Activated naive CD8-positive, alpha-beta T cell treated with anti-CD3 and anti-CD28 coated beads for 36 hours (primary cell): ENCODE measurements at regions not wholly inside any gene's neighbourhood (a gene's known extent, or its start where the extent isn't known, plus 50 kb on each side); places are given as distances from the start of the nearest gene placed in this dataset.
A peak's percentile ranks its signal among the peaks of the same experiment; 100 is the strongest.
"Not testable (repeated sequence)": the region's sequence is repeated elsewhere in the genome, so short reads cannot be mapped to it uniquely, and the experiment has no call there.

Source experiments
- DNase-seq: peaks from one replicate; pipeline ENCODE4 v3.0.0; 2021
- H3K27ac Mint-ChIP-seq: one replicate; pipeline ENCODE4 v1.8.0; 2022; ENCODE audit warnings: mild to moderate bottlenecking, moderate library complexity, mixed read lengths
- H3K27me3 Mint-ChIP-seq: one replicate; pipeline ENCODE4 v1.8.0; 2022; ENCODE audit warnings: mild to moderate bottlenecking, mixed read lengths
- H3K36me3 Mint-ChIP-seq: one replicate; pipeline ENCODE4 v1.8.0; 2021; ENCODE audit warnings: mild to moderate bottlenecking, mixed read lengths
- H3K4me1 Mint-ChIP-seq: one replicate; pipeline ENCODE4 v1.8.0; 2021; ENCODE audit warnings: mixed read lengths
- H3K4me3 Mint-ChIP-seq: one replicate; pipeline ENCODE4 v1.8.0; 2022; ENCODE audit warnings: mild to moderate bottlenecking, moderate library complexity, mixed read lengths
- H3K9me3 Mint-ChIP-seq: one replicate; pipeline ENCODE4 v1.8.0; 2022; ENCODE audit warnings: mixed read lengths

DNA sequence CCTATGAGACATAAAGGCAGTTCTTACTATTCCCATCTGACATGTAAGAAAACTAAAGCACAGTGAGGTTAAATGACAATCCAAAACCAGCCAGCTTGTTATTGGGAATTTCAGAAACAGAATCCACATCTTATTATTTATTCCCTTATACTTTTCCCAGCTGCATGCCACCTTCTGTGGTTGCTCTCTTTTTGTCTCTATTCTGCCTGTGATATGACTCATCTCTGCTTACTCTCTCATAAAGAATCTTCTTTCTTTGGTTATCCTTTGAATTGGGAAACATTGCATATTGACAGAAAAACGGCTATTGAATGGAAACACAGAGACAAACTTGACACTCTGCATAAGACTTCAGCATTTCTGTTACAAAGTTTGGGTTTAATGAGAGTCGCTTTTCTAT, 183.2 kb downstream of the TLR4 start:
- H3K27me3 Mint-ChIP-seq: peaks cover under 1% of the 10 kb centered on the region
- H3K36me3 Mint-ChIP-seq: no peaks in the 10 kb centered on the region
- DNase-seq: no peak
- H3K4me3 Mint-ChIP-seq: no peak overlapping the region
- no peaks in the 10 kb centered on the region for H3K9me3 Mint-ChIP-seq
- no peak overlapping the region for H3K27ac Mint-ChIP-seq
- H3K4me1 Mint-ChIP-seq: no peaks in the 10 kb centered on the region

DNA sequence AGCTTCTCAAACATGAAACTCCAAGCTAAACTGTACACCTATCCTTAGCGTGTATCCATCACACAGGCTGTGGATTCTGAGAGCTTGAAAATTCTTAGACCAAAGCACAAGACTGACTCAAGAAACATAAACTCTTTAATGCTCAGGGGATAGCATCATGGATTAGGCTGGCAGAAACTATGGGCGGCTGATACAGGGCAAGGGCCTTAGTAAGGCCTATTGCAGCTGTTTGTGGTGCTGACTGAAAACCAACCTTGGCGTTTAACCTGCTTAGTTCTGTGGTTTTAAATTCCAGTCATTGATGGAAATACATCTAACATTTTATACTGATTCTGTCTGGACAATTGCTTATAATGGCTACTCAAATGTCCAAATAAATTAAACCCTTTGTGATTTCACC, 183.7 kb downstream of the TLR4 start:
- no peaks in the 10 kb centered on the region for H3K9me3 Mint-ChIP-seq
- H3K4me1 Mint-ChIP-seq: no peaks in the 10 kb centered on the region
- H3K27ac Mint-ChIP-seq: no peak overlapping the region
- DNase-seq: no peak
- no peaks in the 10 kb centered on the region for H3K27me3 Mint-ChIP-seq
- no peak overlapping the region for H3K4me3 Mint-ChIP-seq
- no peaks in the 10 kb centered on the region for H3K36me3 Mint-ChIP-seq

DNA sequence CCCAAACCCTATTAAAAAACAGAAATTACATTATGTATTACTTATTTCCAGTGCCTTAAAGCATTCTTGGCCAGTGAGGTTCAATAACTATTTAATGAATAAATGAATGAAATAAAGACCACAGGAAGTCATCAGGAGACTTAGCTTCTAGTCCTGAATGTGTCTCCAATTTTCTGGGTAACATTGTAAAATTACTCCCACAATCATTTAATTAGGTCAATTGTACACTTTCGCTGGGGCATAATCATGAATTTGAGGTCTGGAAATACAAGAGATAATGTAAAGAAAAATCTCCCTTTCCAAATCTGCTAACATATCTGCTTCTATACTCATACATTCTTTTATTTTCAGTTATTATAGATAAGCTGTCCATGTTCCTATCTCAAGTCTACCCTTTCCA, 199.2 kb downstream of the TLR4 start:
- peaks cover 5% of the 10 kb centered on the region for H3K27me3 Mint-ChIP-seq
- H3K9me3 Mint-ChIP-seq: peaks cover 8% of the 10 kb centered on the region
- H3K4me3 Mint-ChIP-seq: no peak overlapping the region
- no peak overlapping the region for H3K27ac Mint-ChIP-seq
- no peaks in the 10 kb centered on the region for H3K4me1 Mint-ChIP-seq
- no peak for DNase-seq
- no peaks in the 10 kb centered on the region for H3K36me3 Mint-ChIP-seq

DNA sequence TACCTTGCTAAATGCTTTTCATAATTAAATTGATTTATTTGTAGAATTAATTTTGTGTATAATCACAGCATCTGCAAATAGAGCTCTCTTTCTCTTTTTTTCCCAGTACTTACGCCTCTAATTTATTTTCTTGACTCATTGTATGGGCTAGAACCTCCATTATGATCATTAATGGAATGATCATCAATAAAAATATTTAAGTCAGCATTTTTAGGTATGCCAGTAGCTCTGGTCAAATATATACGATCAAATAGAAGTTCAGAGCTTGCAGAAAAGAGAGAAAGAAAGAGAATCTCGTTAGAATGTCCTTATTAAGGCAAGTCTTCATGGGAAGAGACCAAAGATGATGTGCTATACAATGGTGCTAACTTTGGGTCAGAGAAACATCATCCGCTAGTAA, 202.6 kb downstream of the TLR4 start:
- peaks cover 24% of the 10 kb centered on the region for H3K9me3 Mint-ChIP-seq
- no peak for DNase-seq
- peaks cover 13% of the 10 kb centered on the region for H3K27me3 Mint-ChIP-seq
- no peak overlapping the region for H3K4me3 Mint-ChIP-seq
- no peaks in the 10 kb centered on the region for H3K4me1 Mint-ChIP-seq
- H3K27ac Mint-ChIP-seq: no peak overlapping the region
- H3K36me3 Mint-ChIP-seq: no peaks in the 10 kb centered on the region

DNA sequence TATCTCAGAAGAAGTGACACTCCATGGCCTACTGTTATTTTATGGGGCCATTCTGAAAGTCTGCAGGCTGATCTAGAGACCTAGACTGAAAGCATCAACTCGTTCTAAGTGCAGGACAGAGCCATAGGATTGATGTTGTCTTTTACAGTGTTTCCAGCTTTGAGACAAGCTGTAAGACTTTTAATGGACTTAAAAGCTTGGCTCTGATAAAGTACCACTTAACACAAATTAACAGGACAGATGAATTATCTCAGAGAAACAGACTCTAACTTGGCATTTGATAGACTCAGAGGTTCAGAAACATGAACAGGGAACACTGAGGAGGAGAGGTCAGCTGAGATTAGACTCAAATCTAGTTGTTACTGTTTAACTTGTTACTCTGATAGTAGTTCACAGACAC, 203.2 kb downstream of the TLR4 start:
- Mint-ChIP-seq H3K9me3 (peaks cover 25% of the 10 kb centered on the region), H3K27me3 (peaks cover 13% of the 10 kb centered on the region), H3K27ac (no peak overlapping the region), H3K4me3 (no peak overlapping the region), H3K4me1 (no peaks in the 10 kb centered on the region), H3K36me3 (no peaks in the 10 kb centered on the region)
- DNase-seq: no peak

DNA sequence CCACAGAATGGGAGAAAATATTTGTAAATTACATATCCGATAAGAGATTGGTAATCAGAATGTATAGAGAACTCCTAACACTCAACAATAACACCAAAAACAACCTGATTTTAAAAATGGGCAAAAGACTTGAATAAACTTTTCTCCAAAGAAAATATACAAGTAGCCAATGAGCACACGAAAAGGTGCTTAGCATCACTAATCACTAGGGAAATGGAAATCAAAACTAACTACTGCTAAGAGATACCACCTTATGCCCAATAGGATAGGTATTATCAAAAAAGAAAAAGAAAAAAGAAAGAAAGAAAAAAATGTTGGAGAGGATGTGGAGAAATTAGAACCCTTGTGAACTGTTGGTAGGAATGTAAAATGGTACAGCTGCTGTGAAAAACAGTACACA, 212.1 kb downstream of the TLR4 start:
- DNase-seq: no peak
- Mint-ChIP-seq H3K27ac (no peak overlapping the region), H3K4me3 (no peak overlapping the region), H3K27me3 (no peaks in the 10 kb centered on the region), H3K9me3 (peaks cover 8% of the 10 kb centered on the region), H3K4me1 (no peaks in the 10 kb centered on the region), H3K36me3 (no peaks in the 10 kb centered on the region)

DNA sequence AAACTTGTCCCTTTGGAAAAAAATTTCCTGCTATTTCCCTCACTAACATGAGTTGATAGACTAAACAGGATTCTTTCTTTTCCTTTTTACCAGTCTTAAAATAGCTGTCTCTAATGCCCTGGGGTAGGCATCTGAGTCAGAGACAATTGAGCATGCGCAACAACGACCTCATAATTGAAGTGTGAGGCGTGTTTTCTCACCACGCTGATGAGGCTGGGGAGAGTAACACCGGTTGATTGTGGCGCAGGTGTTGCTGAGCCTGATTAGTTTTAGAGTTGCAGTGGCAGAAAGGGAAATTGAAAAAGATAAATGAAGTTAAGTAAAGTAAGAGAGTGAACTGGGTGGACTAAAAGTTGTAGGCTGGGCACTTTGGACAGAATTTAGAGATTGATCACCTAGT, 213.7 kb downstream of the TLR4 start:
- H3K4me3 Mint-ChIP-seq: no peak overlapping the region
- peak; percentile 0 for DNase-seq
- no peaks in the 10 kb centered on the region for H3K4me1 Mint-ChIP-seq
- H3K27me3 Mint-ChIP-seq: no peaks in the 10 kb centered on the region
- H3K27ac Mint-ChIP-seq: no peak overlapping the region
- H3K36me3 Mint-ChIP-seq: no peaks in the 10 kb centered on the region
- H3K9me3 Mint-ChIP-seq: no peaks in the 10 kb centered on the region

DNA sequence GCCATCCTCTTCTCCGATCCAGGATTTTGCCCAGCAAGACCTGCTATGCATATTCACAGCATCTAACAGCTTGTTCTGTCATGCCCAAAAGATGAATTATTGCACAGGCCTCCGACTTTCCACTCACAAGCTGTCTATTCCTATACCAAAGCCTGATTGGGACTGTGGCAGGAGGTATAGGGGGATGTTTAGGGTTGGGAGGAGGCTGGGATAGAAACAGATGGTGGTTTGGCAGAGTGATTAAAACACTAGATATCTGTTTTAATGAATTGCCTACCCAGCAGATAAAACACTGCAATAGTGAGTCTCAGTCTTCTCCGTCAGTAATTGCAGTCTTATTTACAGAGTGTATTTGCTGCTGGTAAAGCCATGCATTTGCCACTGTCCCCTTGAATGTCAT, 215.3 kb downstream of the TLR4 start:
- no peak for DNase-seq
- no peaks in the 10 kb centered on the region for H3K36me3 Mint-ChIP-seq
- H3K27ac Mint-ChIP-seq: no peak overlapping the region
- no peak overlapping the region for H3K4me3 Mint-ChIP-seq
- no peaks in the 10 kb centered on the region for H3K9me3 Mint-ChIP-seq
- H3K27me3 Mint-ChIP-seq: no peaks in the 10 kb centered on the region
- H3K4me1 Mint-ChIP-seq: no peaks in the 10 kb centered on the region

DNA sequence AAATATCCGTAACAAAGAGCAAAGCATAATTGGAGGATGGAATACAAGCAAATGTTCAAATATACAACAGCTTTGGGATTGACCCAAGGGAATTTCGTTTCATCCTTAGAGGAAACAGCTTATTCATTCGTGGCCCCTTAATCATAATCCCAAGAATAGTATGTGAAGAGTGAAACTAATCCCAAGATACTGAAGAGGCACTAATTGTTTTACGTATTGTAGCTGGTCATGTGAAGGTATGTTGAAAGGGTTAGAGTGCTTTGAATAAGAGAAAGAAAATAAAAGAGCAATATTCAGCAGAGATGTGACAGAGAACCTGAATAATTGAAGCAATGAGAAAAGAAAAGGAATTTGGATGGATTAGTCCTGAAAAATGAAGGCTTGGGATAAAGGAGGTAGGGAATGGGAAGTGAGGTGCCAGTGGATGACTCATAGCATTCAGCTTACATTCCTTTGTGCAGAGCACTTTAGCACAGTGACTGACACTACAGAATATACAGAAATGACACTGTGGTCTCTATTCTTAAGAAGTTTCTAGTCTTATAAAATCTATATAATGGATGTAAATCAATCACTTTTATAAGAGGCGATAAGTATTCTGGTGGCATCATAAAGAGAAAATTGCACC, 221.9 kb downstream of the TLR4 start:
- H3K4me1 Mint-ChIP-seq: no peaks in the 10 kb centered on the region
- no peak overlapping the region for H3K27ac Mint-ChIP-seq
- H3K9me3 Mint-ChIP-seq: no peaks in the 10 kb centered on the region
- no peak overlapping the region for H3K4me3 Mint-ChIP-seq
- no peak for DNase-seq
- no peaks in the 10 kb centered on the region for H3K36me3 Mint-ChIP-seq
- peaks cover 10% of the 10 kb centered on the region for H3K27me3 Mint-ChIP-seq

DNA sequence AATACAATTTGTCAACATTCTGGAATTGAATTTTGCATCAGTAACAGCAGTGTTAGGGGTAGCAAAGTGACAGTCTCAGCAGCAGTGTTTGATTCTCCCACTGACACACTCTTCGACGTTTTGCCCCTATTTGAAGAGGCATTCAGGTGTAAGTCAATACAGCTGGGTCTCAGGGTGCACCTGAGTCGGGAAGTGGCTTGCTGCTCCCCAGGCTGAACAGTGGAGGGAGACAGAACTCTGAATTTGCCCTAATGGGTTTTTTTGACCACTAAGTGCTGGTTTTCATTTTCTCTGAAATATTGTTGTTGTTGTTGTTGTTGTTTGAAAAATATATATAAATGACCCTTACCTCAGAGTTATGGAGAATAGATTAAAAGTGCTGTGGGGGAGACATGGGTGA, 223.2 kb downstream of the TLR4 start:
- Mint-ChIP-seq H3K4me1 (no peaks in the 10 kb centered on the region), H3K4me3 (no peak overlapping the region), H3K27ac (no peak overlapping the region), H3K27me3 (peaks cover 10% of the 10 kb centered on the region), H3K36me3 (no peaks in the 10 kb centered on the region), H3K9me3 (no peaks in the 10 kb centered on the region)
- no peak for DNase-seq

DNA sequence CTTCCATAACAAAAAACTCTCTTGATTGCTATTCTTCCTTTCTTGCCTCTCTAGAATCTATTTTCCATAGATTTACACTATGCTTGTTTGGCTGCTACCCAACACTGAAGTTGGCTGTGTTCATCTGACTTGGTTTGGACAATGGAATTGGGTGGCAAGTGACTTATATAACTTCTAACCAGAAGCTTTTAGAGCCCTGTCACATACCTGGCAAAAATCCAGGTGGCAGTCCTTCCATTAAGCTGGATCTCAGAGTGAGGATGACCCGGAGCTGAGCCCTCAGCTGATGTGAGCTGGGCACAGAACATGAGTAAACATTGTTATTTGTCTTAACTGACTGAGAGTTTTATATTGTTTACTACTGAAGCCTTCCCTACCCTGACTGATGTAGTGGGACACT, 225.7 kb downstream of the TLR4 start:
- H3K4me3 Mint-ChIP-seq: no peak overlapping the region
- no peaks in the 10 kb centered on the region for H3K36me3 Mint-ChIP-seq
- no peaks in the 10 kb centered on the region for H3K9me3 Mint-ChIP-seq
- H3K27ac Mint-ChIP-seq: no peak overlapping the region
- H3K4me1 Mint-ChIP-seq: no peaks in the 10 kb centered on the region
- DNase-seq: no peak
- peaks cover 10% of the 10 kb centered on the region for H3K27me3 Mint-ChIP-seq

DNA sequence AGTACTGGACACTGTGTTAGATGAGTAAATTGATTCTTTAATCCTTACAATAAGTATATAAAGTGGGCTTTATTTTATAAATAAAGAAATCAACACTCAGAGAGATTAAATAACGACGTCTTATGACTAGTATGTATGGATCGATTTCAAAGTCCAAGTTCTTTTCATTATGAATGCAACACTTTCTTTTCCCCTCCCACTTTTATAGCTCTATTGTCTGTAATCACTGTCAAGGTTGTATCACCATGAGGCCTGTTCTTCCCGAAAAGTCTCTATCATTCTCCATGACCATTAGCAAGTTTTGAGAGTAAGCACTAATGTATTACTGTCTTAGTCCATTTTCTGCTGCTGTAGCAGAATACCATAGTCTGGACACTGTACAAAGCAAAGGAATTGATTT, 228.4 kb downstream of the TLR4 start:
- Mint-ChIP-seq H3K4me3 (no peak overlapping the region), H3K9me3 (no peaks in the 10 kb centered on the region), H3K27ac (no peak overlapping the region), H3K36me3 (no peaks in the 10 kb centered on the region), H3K4me1 (no peaks in the 10 kb centered on the region), H3K27me3 (peaks cover 7% of the 10 kb centered on the region)
- no peak for DNase-seq

DNA sequence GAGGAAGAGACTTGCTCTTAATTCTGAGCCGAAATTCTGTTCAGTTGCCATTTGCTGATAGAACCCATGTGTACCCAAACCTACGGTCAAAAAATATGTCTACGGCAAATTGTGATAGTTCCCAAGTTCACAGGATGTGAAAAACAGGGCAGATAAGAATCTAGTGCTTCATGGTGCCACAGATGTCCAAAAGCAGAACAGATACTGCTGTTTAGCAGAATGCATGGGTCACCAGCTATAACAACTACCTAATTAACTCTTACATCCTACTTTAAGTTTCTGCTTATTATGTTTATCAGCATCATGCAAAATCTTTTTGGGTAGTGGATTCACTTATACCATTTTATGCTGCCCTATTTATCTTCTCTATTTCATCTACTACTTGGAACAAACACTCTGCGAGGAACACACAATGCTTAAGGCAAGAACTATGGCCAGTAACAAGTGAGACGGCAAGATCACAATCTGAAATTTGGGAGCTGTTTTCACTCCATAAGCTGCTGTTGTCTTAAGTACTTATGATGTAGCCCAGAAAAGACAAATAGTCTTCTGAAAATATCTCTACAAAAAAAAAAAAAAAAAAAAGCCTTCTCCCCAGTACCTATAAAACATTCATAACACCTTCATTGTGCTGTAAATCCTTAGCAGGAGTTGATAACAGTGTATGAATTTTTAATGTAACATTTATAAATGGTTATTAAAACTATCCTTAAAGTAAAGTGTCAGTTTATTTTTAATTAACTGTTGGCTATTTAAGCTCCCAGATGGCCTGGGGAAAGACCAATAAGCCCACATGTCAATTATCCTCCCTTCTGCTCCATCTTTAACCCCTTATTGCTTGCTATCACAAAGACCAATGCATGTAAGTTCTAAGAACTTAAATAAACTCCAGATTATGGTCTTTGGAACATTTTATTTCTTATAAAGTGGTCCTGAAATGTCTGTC, 232.3 kb downstream of the TLR4 start:
- DNase-seq: no peak
- Mint-ChIP-seq H3K27ac (no peak overlapping the region), H3K27me3 (no peaks in the 10 kb centered on the region), H3K9me3 (peaks cover 4% of the 10 kb centered on the region), H3K4me1 (no peaks in the 10 kb centered on the region), H3K36me3 (no peaks in the 10 kb centered on the region), H3K4me3 (no peak overlapping the region)

DNA sequence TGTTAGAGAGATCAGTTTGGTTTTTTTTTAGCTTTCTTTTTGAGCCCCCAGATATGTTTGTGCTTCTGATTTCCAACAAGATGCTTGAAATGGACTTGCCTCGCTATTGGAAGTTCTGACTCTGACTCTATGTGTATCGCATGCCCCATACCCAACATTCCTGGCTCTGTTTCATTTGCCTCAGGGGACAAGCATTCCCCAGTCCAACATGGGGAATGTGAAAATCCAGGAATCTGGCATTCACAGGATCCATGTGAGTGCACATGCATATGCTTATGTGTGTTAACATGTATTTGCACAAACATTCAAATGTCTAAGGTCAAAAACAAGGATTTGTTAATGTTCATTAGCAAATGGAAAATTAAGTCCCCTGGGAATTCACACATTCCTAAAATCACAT, 233.9 kb downstream of the TLR4 start:
- peaks cover 4% of the 10 kb centered on the region for H3K9me3 Mint-ChIP-seq
- H3K27me3 Mint-ChIP-seq: no peaks in the 10 kb centered on the region
- H3K4me1 Mint-ChIP-seq: no peaks in the 10 kb centered on the region
- H3K27ac Mint-ChIP-seq: no peak overlapping the region
- H3K4me3 Mint-ChIP-seq: no peak overlapping the region
- H3K36me3 Mint-ChIP-seq: no peaks in the 10 kb centered on the region
- no peak for DNase-seq

DNA sequence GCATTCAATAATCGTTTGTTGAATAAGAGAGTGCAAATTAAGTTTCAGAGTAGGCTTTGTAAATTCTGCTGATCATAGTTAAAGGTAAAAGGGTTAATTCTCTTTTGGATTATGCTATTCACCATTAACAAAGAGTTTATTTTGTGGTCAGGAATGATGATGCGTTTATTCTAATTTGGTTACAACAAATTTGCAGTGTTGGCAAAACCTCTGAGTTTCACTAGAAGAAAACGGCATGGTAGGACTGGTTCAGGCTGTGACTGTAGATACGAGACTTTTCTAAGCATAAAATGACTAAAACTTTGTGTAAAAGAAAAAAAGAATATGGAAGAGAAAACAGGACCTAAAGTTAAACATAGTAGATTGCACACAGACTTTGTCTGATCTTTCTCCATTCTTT, 234.7 kb downstream of the TLR4 start:
- Mint-ChIP-seq H3K27ac (no peak overlapping the region), H3K4me1 (no peaks in the 10 kb centered on the region)

DNA sequence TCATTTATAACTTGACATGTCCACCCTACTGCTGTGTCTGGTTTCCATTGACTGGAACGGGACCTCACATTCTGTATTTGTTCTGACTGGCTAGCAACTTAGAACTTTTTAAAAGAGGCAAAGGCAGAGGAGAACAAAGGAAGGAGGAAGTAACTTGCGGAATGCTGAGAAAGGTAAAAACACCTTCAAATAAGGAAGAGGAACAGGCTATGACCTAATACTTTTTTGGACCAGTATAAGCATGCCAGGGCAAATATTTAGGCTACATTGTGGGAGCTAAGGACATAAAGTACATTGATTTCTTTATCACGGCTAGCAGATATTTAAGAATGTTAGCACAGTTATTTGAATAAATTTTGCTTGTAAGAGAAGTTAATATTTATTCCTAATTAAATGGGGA, 240.5 kb downstream of the TLR4 start:
- not testable (repeated sequence) for H3K27me3 Mint-ChIP-seq, H3K27ac Mint-ChIP-seq, H3K9me3 Mint-ChIP-seq, DNase-seq, H3K4me1 Mint-ChIP-seq, H3K36me3 Mint-ChIP-seq, H3K4me3 Mint-ChIP-seq

More for the DNA sequence above, 234.7 kb downstream of the TLR4 start:
- H3K36me3 Mint-ChIP-seq: no peaks in the 10 kb centered on the region
- peaks cover 4% of the 10 kb centered on the region for H3K9me3 Mint-ChIP-seq
- H3K4me3 Mint-ChIP-seq: no peak overlapping the region
- DNase-seq: no peak
- no peaks in the 10 kb centered on the region for H3K27me3 Mint-ChIP-seq
